Smooth muscle cell (in vitro differentiated cells): ENCODE measurements at regions not wholly inside any gene's neighbourhood (a gene's known extent, or its start where the extent isn't known, plus 50 kb on each side); places are given as distances from the start of the nearest gene placed in this dataset.
A peak's percentile ranks its signal among the peaks of the same experiment; 100 is the strongest.

Experiments used
- DNase-seq: peaks from one replicate; lab custom pipeline; 2025; ENCODE audit not compliant: unreplicated experiment; lab: John Stamatoyannopoulos, UW
- H2AFZ ChIP-seq: fragments of 200-600 bp; sonication (generic); 2 replicates; pipeline ENCODE4 v1.6.0; 2016; ENCODE audit warnings: antibody characterized with exemption, low read depth, mild to moderate bottlenecking
- H3F3A ChIP-seq: fragments of 200-600 bp; sonication (generic); 2 replicates; pipeline ENCODE4 v1.6.0; 2017; ENCODE audit warnings: antibody characterized with exemption, low read depth
- H3K27ac ChIP-seq: fragments of 200-600 bp; sonication (generic); 2 replicates; pipeline ENCODE4 v1.5.1; 2016; ENCODE audit warnings: low read depth, mild to moderate bottlenecking
- H3K27me3 ChIP-seq: fragments of 200-600 bp; sonication (generic); 2 replicates; pipeline ENCODE4 v1.6.1; 2016; ENCODE audit warnings: low read depth, mild to moderate bottlenecking
- H3K36me3 ChIP-seq: fragments of 200-600 bp; sonication (generic); 2 replicates; pipeline ENCODE4 v1.5.1; 2016; ENCODE audit warnings: low read depth
- H3K4me1 ChIP-seq: fragments of 200-600 bp; sonication (generic); 2 replicates; pipeline ENCODE4 v1.5.1; 2016; ENCODE audit warnings: low read depth
- H3K4me2 ChIP-seq: fragments of 200-600 bp; sonication (generic); 2 replicates; pipeline ENCODE4 v1.6.0; 2016; ENCODE audit warnings: mild to moderate bottlenecking
- H3K4me3 ChIP-seq: fragments of 200-600 bp; sonication (generic); 2 replicates; pipeline ENCODE4 v1.5.1; 2016; ENCODE audit warnings: mild to moderate bottlenecking
- H3K79me2 ChIP-seq: fragments of 200-600 bp; sonication (generic); 2 replicates; pipeline ENCODE4 v1.6.0; 2016; ENCODE audit warnings: low read depth, mild to moderate bottlenecking
- H3K9ac ChIP-seq: fragments of 200-600 bp; sonication (generic); 2 replicates; pipeline ENCODE4 v1.6.0; 2016; ENCODE audit warnings: low read depth
- H3K9me3 ChIP-seq: fragments of 200-600 bp; sonication (generic); replicated peaks from 2 replicates; pipeline ENCODE4 v1.5.1; 2016; ENCODE audit warnings: low read depth
- H4K20me1 ChIP-seq: fragments of 200-600 bp; sonication (generic); 2 replicates; pipeline ENCODE4 v1.6.0; 2016; ENCODE audit warnings: low read depth
- WGBS: methylation state at CpG from one replicate; pipeline ENCODE4 v1.1.7; 2016; ENCODE audit warnings: low lambda C conversion rate; 5-methylcytosine and 5-hydroxymethylcytosine counted together
- TF ChIP-seq, protein P1 (sequence below): fragments of 200-600 bp; sonication (generic); IDR thresholded peaks from 2 replicates; pipeline ENCODE4 v1.5.1; 2017; ENCODE audit warnings: borderline replicate concordance, mild to moderate bottlenecking, antibody characterized with exemption; ENCODE audit not compliant: insufficient read depth, poor library complexity, severe bottlenecking

GRCh38 chr13:73464758-73465616, 406.2 kb downstream of the KLF5 start:
- Histone ChIP-seq H3F3A (no peaks in the 10 kb centered on the region), H4K20me1 (no peaks in the 10 kb centered on the region), H3K4me2 (no peak overlapping the region), H3K79me2 (no peaks in the 10 kb centered on the region), H3K27me3 (no peaks in the 10 kb centered on the region), H3K4me1 (peaks cover 4% of the 10 kb centered on the region), H3K36me3 (no peaks in the 10 kb centered on the region), H3K9me3 (no peaks in the 10 kb centered on the region), H2AFZ (peak overlapping the region; percentile 3), H3K4me3 (no peak overlapping the region), H3K9ac (peak overlapping the region; percentile 13), H3K27ac (peak overlapping the region; percentile 67)
- 84% methylated on average over 5 of the region's 5 CpGs for WGBS
- TF ChIP-seq, protein P1, sequence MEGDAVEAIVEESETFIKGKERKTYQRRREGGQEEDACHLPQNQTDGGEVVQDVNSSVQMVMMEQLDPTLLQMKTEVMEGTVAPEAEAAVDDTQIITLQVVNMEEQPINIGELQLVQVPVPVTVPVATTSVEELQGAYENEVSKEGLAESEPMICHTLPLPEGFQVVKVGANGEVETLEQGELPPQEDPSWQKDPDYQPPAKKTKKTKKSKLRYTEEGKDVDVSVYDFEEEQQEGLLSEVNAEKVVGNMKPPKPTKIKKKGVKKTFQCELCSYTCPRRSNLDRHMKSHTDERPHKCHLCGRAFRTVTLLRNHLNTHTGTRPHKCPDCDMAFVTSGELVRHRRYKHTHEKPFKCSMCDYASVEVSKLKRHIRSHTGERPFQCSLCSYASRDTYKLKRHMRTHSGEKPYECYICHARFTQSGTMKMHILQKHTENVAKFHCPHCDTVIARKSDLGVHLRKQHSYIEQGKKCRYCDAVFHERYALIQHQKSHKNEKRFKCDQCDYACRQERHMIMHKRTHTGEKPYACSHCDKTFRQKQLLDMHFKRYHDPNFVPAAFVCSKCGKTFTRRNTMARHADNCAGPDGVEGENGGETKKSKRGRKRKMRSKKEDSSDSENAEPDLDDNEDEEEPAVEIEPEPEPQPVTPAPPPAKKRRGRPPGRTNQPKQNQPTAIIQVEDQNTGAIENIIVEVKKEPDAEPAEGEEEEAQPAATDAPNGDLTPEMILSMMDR = no peak
- no peak for DNase-seq

- no peak overlapping the region for H3K27ac ChIP-seq
- TF ChIP-seq, protein P1 = no peak
- no peaks in the 10 kb centered on the region for H3K9me3 ChIP-seq
- no peaks in the 10 kb centered on the region for H4K20me1 ChIP-seq
- peaks cover 2% of the 10 kb centered on the region for H3K4me1 ChIP-seq
- H3K4me3 ChIP-seq = no peak overlapping the region
- H3F3A ChIP-seq = no peaks in the 10 kb centered on the region
- no peak for DNase-seq
- H3K27me3 ChIP-seq = no peaks in the 10 kb centered on the region
- no peak overlapping the region for H3K9ac ChIP-seq
- no peak overlapping the region for H2AFZ ChIP-seq
- H3K36me3 ChIP-seq = no peaks in the 10 kb centered on the region
- no peaks in the 10 kb centered on the region for H3K79me2 ChIP-seq
- WGBS = 75% methylated on average over 4 of the region's 4 CpGs
- H3K4me2 ChIP-seq = no peak overlapping the region
Observed at GRCh38 chr13:73462241-73462640, 403.4 kb downstream of the KLF5 start.

DNA sequence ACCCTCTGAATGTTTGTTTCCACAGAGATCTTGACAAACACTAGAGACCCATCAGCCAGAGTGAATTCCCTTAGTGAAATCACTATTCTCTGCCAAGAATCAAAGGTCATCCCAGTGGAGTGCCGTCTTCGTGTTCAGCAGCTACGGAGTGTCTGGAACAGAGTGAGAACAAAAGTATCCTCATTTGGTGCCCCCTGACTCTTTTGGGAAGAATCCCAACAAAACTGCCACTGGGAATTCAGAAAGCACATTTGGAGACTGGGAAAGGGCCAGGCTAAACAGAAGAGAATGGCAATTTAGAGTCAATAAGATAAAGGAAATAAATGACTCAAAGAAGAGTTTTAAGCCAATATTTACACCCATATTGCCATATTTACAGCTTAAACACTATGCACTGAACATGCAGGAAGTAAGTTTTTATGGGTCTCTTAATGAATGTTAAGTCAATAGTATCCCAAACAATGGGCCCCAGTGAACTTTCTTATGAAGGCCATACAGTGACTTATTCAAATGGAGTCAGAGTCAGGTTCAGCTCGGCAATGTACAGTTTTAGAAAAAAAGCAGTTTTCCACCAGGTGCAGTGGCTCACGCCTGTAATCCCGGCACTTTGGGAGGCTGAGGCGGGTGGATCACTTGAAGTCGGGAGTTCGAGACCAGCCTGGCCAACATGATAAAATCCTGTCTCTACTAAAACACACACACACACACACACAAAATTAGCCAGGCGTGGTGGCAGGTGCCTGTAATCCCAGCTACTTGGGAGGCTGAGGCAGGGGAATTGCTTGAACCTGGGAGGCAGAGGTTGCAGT, 392.6 kb downstream of the KLF5 start:
- Histone ChIP-seq H3F3A (no peaks in the 10 kb centered on the region), H3K4me1 (no peaks in the 10 kb centered on the region), H3K79me2 (no peaks in the 10 kb centered on the region), H3K9ac (no peak overlapping the region), H3K9me3 (no peaks in the 10 kb centered on the region), H3K4me3 (no peak overlapping the region), H3K27ac (no peak overlapping the region), H3K4me2 (no peak overlapping the region), H3K36me3 (no peaks in the 10 kb centered on the region), H3K27me3 (no peaks in the 10 kb centered on the region), H2AFZ (no peak overlapping the region), H4K20me1 (no peaks in the 10 kb centered on the region)
- WGBS = 95% methylated on average over 10 of the region's 10 CpGs
- DNase-seq = no peak
- TF ChIP-seq, protein P1 = no peak
